ENCODE measurements at regions not wholly inside any gene's neighbourhood (a gene's known extent, or its start where the extent isn't known, plus 50 kb on each side); places are given as distances from the start of the nearest gene placed in this dataset.

DNA sequence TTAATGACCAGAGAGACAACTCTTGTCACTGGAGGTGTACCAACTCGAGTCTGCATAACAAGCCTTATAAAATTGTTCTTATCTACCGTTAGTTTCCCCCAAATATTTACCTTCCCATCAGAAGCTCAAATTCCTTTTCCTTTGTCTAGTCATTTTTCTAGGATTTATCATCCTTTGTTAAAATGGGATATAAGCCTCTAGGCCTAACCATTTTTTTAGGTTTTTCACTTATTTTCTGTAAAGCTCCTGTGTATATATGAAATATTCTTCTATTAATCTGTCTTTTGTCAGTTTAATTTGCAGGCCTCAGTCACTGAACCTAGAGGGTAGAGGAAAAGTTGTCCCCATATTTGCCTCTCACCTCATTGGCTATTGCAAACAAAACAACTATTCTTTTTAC lies 99.6 kb upstream of the TNFAIP3 start:
- TF ChIP-seq, protein P1, sequence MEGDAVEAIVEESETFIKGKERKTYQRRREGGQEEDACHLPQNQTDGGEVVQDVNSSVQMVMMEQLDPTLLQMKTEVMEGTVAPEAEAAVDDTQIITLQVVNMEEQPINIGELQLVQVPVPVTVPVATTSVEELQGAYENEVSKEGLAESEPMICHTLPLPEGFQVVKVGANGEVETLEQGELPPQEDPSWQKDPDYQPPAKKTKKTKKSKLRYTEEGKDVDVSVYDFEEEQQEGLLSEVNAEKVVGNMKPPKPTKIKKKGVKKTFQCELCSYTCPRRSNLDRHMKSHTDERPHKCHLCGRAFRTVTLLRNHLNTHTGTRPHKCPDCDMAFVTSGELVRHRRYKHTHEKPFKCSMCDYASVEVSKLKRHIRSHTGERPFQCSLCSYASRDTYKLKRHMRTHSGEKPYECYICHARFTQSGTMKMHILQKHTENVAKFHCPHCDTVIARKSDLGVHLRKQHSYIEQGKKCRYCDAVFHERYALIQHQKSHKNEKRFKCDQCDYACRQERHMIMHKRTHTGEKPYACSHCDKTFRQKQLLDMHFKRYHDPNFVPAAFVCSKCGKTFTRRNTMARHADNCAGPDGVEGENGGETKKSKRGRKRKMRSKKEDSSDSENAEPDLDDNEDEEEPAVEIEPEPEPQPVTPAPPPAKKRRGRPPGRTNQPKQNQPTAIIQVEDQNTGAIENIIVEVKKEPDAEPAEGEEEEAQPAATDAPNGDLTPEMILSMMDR (conservative IDR thresholded peaks at IDR 0.05 in 1 of 2, IDR thresholded peaks at IDR 0.05 in 1 of 2; ENCODE audit: low read depth in 1 of 2, low read length in 2 of 2), result no peak
- no peak for TF ChIP-seq EZH2 (IDR thresholded peaks at IDR 0.05; ENCODE audit: low read length, missing control alignments)
